Chondrocyte (in vitro differentiated cells): ENCODE measurements at regions not wholly inside any gene's neighbourhood (a gene's known extent, or its start where the extent isn't known, plus 50 kb on each side); places are given as distances from the start of the nearest gene placed in this dataset.

ENCODE experiments used
- DNase-seq: peaks from one replicate; pipeline ENCODE4 v3.0.0; 2021; ENCODE audit warnings: mixed read lengths, low spot score
- H3K27ac Mint-ChIP-seq: one replicate; pipeline ENCODE4 v1.8.0; 2021; ENCODE audit warnings: mild to moderate bottlenecking, moderate library complexity, mixed read lengths; ENCODE audit not compliant: unreplicated experiment
- H3K27me3 Mint-ChIP-seq: 2 replicates; pipeline ENCODE4 v1.8.0; 2021; ENCODE audit warnings: low read depth, mixed read lengths
- H3K36me3 Mint-ChIP-seq: 2 replicates; pipeline ENCODE4 v1.8.0; 2021; ENCODE audit warnings: low read depth, mixed read lengths
- H3K4me1 Mint-ChIP-seq: 2 replicates; pipeline ENCODE4 v1.8.0; 2021; ENCODE audit warnings: low read depth, mild to moderate bottlenecking, mixed read lengths
- H3K4me3 Mint-ChIP-seq: one replicate; pipeline ENCODE4 v1.8.0; 2021; ENCODE audit warnings: mild to moderate bottlenecking, moderate library complexity, mixed read lengths; ENCODE audit not compliant: unreplicated experiment
- H3K9me3 Mint-ChIP-seq: 2 replicates; pipeline ENCODE4 v1.8.0; 2021; ENCODE audit warnings: low read depth, mixed read lengths
- CTCF ChIP-seq: fragments of 200-600 bp; sonication (generic); IDR thresholded peaks from 2 replicates; pipeline ENCODE4 v1.5.0; 2021; ENCODE audit warnings: antibody characterized with exemption, mild to moderate bottlenecking, moderate library complexity

- no peaks in the 10 kb centered on the region for H3K4me1 Mint-ChIP-seq
- H3K9me3 Mint-ChIP-seq, result peaks cover 4% of the 10 kb centered on the region
Measured at GRCh38 chr7:53657586-53657985, 622.2 kb downstream of the POM121L12 start.

GRCh38 chr7:53658951-53659350 is 623.5 kb downstream of the POM121L12 start:
- Mint-ChIP-seq H3K9me3 (peaks cover 8% of the 10 kb centered on the region), H3K4me3 (no peak overlapping the region), H3K27me3 (no peaks in the 10 kb centered on the region), H3K27ac (no peak overlapping the region), H3K4me1 (no peaks in the 10 kb centered on the region), H3K36me3 (no peaks in the 10 kb centered on the region)
- TF ChIP-seq CTCF, result no peak
- DNase-seq, result no peak

More at GRCh38 chr7:53657586-53657985, 622.2 kb downstream of the POM121L12 start:
- Mint-ChIP-seq H3K4me3 (no peak overlapping the region), H3K27me3 (no peaks in the 10 kb centered on the region), H3K27ac (no peak overlapping the region), H3K36me3 (no peaks in the 10 kb centered on the region)
- DNase-seq, result no peak
- no peak for TF ChIP-seq CTCF

- Mint-ChIP-seq H3K27me3 (no peaks in the 10 kb centered on the region), H3K9me3 (peaks cover 14% of the 10 kb centered on the region), H3K27ac (no peak overlapping the region), H3K4me1 (no peaks in the 10 kb centered on the region), H3K36me3 (no peaks in the 10 kb centered on the region), H3K4me3 (no peak overlapping the region)
- DNase-seq, result no peak
- no peak for TF ChIP-seq CTCF
Measured at GRCh38 chr7:53661645-53662217, 626.3 kb downstream of the POM121L12 start.

DNA sequence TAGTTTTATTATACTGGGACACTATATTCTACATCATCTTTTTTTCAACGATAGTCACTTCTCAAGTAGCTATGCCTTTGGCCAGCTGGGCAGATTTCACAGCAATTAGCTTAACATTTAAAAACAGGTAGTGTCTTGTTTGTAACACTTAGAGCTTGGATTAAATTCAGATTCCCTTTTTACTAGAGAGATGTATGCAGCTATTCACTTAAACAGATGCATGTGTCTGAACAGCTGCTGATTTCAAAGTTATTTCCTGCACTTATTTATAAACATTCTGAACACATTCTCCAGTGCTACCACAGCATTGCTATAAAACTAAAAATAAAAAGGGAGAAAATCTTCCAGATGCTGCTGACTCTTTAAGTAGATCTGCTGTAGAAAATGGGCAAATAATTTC is 637.2 kb downstream of the POM121L12 start:
- H3K27me3 Mint-ChIP-seq, result no peaks in the 10 kb centered on the region
- peaks cover 12% of the 10 kb centered on the region for H3K9me3 Mint-ChIP-seq
- no peaks in the 10 kb centered on the region for H3K36me3 Mint-ChIP-seq
- no peaks in the 10 kb centered on the region for H3K4me1 Mint-ChIP-seq
- H3K4me3 Mint-ChIP-seq, result no peak overlapping the region
- no peak for DNase-seq
- H3K27ac Mint-ChIP-seq, result no peak overlapping the region
- TF ChIP-seq CTCF, result no peak

DNA sequence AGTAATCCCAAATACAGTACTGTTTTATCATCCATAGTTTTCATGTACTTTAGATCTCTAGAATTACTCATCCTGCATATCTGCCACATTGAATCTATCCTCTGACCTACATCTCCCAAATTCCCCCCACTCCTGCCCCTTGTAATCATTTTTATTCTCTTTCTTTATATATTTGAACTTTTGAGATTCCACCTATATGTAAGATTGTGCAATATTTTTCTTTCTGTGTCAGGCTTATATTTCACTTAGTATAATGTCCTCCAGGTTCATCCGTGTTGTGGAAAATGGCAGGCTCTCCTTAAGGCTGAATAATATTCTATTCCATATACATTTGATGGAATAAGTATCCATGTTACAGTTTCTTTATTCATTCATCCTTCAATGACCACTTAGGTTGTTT is 640.4 kb downstream of the POM121L12 start:
- Mint-ChIP-seq H3K4me3 (no peak overlapping the region), H3K27me3 (no peaks in the 10 kb centered on the region), H3K9me3 (peaks cover 8% of the 10 kb centered on the region), H3K4me1 (no peaks in the 10 kb centered on the region), H3K36me3 (no peaks in the 10 kb centered on the region), H3K27ac (no peak overlapping the region)
- no peak for TF ChIP-seq CTCF
- no peak for DNase-seq
